Stomach (tissue), 4 donors: ENCODE measurements at regions not wholly inside any gene's neighbourhood (a gene's known extent, or its start where the extent isn't known, plus 50 kb on each side); places are given as distances from the start of the nearest gene placed in this dataset.

Experiments
- EP300 ChIP-seq: sonication (generic); formaldehyde crosslinking; IDR thresholded peaks from one replicate; pipeline ENCODE4 v1.6.1; 2017; ENCODE audit warnings: antibody characterized with exemption
- POLR2A ChIP-seq, 4 donors: fragments of 450-650 bp; IDR thresholded peaks; one replicate each; pipeline ENCODE4 v1.6.1; 2016; ENCODE audit warnings: antibody characterized with exemption in 4 of 4, control low read depth in 2 of 4, mild to moderate bottlenecking in 1 of 4, moderate library complexity in 1 of 4
- TF ChIP-seq, protein P1 (sequence below), 7 experiments: fragments of 450-650 bp in 4 of 7; fragments of 200-600 bp in 3 of 7; sonication (generic) in 3 of 7; IDR thresholded peaks; one replicate each; pipeline ENCODE4 v1.5.1; 2016 to 2019; ENCODE audit warnings: antibody characterized with exemption in 7 of 7, control low read depth in 2 of 7, mild to moderate bottlenecking in 1 of 7

DNA sequence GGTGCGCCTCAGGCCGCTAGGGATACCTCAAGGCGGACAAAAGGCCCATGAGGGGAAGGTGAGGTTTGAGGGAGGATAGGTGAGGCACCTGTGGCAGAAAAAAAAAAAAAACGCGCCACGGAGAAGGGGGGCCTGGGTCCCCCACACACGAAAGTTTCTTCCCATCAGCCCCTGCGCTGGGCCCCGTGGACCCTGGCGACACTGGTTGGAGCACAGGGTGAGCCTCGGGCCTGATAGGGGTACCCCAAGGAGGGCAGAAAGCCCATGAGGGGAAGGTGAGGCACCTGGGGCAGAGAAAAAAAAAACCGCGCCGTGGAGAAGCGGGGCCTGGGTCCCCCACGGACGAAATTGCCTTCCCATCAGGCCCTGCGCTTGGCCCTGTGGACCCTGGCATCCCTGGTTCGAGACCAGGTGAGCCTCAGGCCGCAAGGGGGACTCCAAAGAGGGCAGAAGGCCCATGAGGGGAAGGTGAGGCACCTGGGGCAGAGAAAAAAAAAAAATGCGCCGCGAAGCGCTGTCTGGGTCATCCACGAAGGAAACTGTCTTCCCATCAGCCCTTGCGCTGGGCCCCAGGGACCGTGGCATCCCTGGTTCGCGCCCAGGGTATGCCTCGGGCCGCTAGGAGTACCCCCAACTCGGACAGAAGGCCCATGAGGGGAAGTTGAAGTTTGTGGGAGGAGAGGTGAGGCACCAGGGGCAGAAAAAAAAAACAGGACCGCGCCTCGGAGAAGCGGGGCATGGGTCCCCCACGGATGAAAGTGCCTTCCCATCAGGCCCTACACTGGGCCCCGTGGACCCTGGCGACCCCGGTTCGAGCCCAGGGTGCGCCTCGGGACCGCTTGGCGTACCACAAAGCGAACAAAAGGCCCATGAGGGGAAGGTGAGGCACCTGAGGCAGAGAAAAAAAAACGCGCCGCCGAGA lies 226.2 kb downstream of the CCDC74A start:
- no peak for TF ChIP-seq EP300
- TF ChIP-seq, protein P1, sequence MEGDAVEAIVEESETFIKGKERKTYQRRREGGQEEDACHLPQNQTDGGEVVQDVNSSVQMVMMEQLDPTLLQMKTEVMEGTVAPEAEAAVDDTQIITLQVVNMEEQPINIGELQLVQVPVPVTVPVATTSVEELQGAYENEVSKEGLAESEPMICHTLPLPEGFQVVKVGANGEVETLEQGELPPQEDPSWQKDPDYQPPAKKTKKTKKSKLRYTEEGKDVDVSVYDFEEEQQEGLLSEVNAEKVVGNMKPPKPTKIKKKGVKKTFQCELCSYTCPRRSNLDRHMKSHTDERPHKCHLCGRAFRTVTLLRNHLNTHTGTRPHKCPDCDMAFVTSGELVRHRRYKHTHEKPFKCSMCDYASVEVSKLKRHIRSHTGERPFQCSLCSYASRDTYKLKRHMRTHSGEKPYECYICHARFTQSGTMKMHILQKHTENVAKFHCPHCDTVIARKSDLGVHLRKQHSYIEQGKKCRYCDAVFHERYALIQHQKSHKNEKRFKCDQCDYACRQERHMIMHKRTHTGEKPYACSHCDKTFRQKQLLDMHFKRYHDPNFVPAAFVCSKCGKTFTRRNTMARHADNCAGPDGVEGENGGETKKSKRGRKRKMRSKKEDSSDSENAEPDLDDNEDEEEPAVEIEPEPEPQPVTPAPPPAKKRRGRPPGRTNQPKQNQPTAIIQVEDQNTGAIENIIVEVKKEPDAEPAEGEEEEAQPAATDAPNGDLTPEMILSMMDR (IDR thresholded peaks at IDR 0.05) = no peak
- TF ChIP-seq POLR2A (IDR thresholded peaks at IDR 0.05) = no peak
